ENCODE measurements at regions not wholly inside any gene's neighbourhood (a gene's known extent, or its start where the extent isn't known, plus 50 kb on each side); places are given as distances from the start of the nearest gene placed in this dataset.
"Not testable (repeated sequence)": the region's sequence is repeated elsewhere in the genome, so short reads cannot be mapped to it uniquely, and the experiment has no call there.

GRCh38 chr2:22103617-22104016, 979.8 kb downstream of the TDRD15 start:
- H3K27ac ChIP-seq (ENCODE audit: insufficient read depth, low read length); CTCF ChIA-PET; H2AK9ac ChIP-seq (replicated peaks; ENCODE audit: low read depth, low read length, poor library complexity); H4K8ac ChIP-seq (ENCODE audit: low read depth in 2 of 2, low read length in 2 of 2); H3K4me1 ChIP-seq (ENCODE audit: control insufficient read depth, insufficient read depth, low read length); H3K9me3 ChIP-seq (ENCODE audit: control insufficient read depth, insufficient read depth, low read length); POLR2A ChIA-PET (ENCODE audit: unreplicated experiment); H3K27me3 ChIP-seq (ENCODE audit: control insufficient read depth, insufficient read depth, low read length); H3K4me3 ChIP-seq (ENCODE audit: insufficient read depth, low read depth, low read length); H4K20me1 ChIP-seq (ENCODE audit: insufficient read depth, low read length); DNase-seq; H2BK20ac ChIP-seq (ENCODE audit: low read depth, low read length); H4K91ac ChIP-seq (ENCODE audit: insufficient read depth, low read depth, low read length); dilution Hi-C loops (cut with HindIII; ENCODE audit: low sequenced_read_pairs, unreplicated experiment); H3K79me1 ChIP-seq (ENCODE audit: low read depth in 1 of 2, low read length in 2 of 2); H3K36me3 ChIP-seq (ENCODE audit: control insufficient read depth, insufficient read depth, low read length); H2BK120ac ChIP-seq (ENCODE audit: low read depth, low read length); H3K18ac ChIP-seq (ENCODE audit: low read depth, low read length); H3K4ac ChIP-seq (ENCODE audit: low read depth, low read length); H2AK5ac ChIP-seq (ENCODE audit: low read depth, low read length); H2BK15ac ChIP-seq (ENCODE audit: low read depth, low read length); H3K23ac ChIP-seq (ENCODE audit: low read depth, low read length); H3K9ac ChIP-seq (ENCODE audit: low read depth, low read length); H3K56ac ChIP-seq (ENCODE audit: extremely low read depth, insufficient read depth, low read length); H3K4me2 ChIP-seq (ENCODE audit: low read depth, low read length); ATAC-seq (ENCODE audit: low read depth); H4K5ac ChIP-seq (ENCODE audit: low read depth, low read length); intact Hi-C loops (cut with micrococcal nuclease); H2BK5ac ChIP-seq (ENCODE audit: low read depth, low read length, poor library complexity, severe bottlenecking); BruUV-seq (replicated peaks); H2AFZ ChIP-seq (replicated peaks; ENCODE audit: low read length, poor library complexity); H3K9me1 ChIP-seq (ENCODE audit: insufficient read depth, low read length); H3K14ac ChIP-seq (replicated peaks; ENCODE audit: low read depth, low read length); in situ Hi-C loops (cut with MboI; ENCODE audit: low sequenced_read_pairs): not testable (repeated sequence)
- no CpG with 5 or more reads among the region's 3 CpGs for WGBS, 2 experiments (ENCODE audit: extremely low coverage in 2 of 2, insufficient read length in 1 of 2)

All from IMR-90 (cell line).